ENCODE measurements at regions not wholly inside any gene's neighbourhood (a gene's known extent, or its start where the extent isn't known, plus 50 kb on each side); places are given as distances from the start of the nearest gene placed in this dataset.

GRCh38 chr4:122047456-122048425, 95.9 kb upstream of the TRPC3 start:
- no peak for DNase-seq
- Histone ChIP-seq H3K4me3 (ENCODE audit: low read depth, low read length) (no peak overlapping the region), H3K27ac (no peak overlapping the region), H3K9me3 (ENCODE audit: severe bottlenecking) (no peaks in the 10 kb centered on the region), H3K27me3 (ENCODE audit: insufficient read depth, low read depth, severe bottlenecking) (no peaks in the 10 kb centered on the region), H3K36me3 (no peaks in the 10 kb centered on the region)
- TF ChIP-seq, protein P1, sequence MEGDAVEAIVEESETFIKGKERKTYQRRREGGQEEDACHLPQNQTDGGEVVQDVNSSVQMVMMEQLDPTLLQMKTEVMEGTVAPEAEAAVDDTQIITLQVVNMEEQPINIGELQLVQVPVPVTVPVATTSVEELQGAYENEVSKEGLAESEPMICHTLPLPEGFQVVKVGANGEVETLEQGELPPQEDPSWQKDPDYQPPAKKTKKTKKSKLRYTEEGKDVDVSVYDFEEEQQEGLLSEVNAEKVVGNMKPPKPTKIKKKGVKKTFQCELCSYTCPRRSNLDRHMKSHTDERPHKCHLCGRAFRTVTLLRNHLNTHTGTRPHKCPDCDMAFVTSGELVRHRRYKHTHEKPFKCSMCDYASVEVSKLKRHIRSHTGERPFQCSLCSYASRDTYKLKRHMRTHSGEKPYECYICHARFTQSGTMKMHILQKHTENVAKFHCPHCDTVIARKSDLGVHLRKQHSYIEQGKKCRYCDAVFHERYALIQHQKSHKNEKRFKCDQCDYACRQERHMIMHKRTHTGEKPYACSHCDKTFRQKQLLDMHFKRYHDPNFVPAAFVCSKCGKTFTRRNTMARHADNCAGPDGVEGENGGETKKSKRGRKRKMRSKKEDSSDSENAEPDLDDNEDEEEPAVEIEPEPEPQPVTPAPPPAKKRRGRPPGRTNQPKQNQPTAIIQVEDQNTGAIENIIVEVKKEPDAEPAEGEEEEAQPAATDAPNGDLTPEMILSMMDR (IDR thresholded peaks at IDR 0.05; ENCODE audit: low read depth, low read length) = no peak

- H3K4me3 ChIP-seq (ENCODE audit: low read depth, low read length) = no peak overlapping the region
These were observed 94.4 kb upstream of the TRPC3 start for GRCh38 chr4:122046255-122046654.

GRCh38 chr4:122045533-122045932, 93.7 kb upstream of the TRPC3 start:
- H3K27me3 ChIP-seq (ENCODE audit: insufficient read depth, low read depth, severe bottlenecking) = no peaks in the 10 kb centered on the region
- no peaks in the 10 kb centered on the region for H3K36me3 ChIP-seq
- no peak for DNase-seq
- H3K27ac ChIP-seq = no peak overlapping the region
- no peak overlapping the region for H3K4me3 ChIP-seq (ENCODE audit: low read depth, low read length)
- H3K9me3 ChIP-seq (ENCODE audit: severe bottlenecking) = no peaks in the 10 kb centered on the region
- TF ChIP-seq, protein P1 (IDR thresholded peaks at IDR 0.05; ENCODE audit: low read depth, low read length) = no peak

More at GRCh38 chr4:122046255-122046654, 94.4 kb upstream of the TRPC3 start:
- DNase-seq = no peak
- no peak overlapping the region for H3K27ac ChIP-seq
- H3K36me3 ChIP-seq = no peaks in the 10 kb centered on the region
- TF ChIP-seq, protein P1 (IDR thresholded peaks at IDR 0.05; ENCODE audit: low read depth, low read length) = no peak
- no peaks in the 10 kb centered on the region for H3K9me3 ChIP-seq (ENCODE audit: severe bottlenecking)
- no peaks in the 10 kb centered on the region for H3K27me3 ChIP-seq (ENCODE audit: insufficient read depth, low read depth, severe bottlenecking)

GRCh38 chr4:122044501-122044900, 92.6 kb upstream of the TRPC3 start:
- Histone ChIP-seq H3K27ac (no peak overlapping the region), H3K27me3 (ENCODE audit: insufficient read depth, low read depth, severe bottlenecking) (no peaks in the 10 kb centered on the region), H3K36me3 (no peaks in the 10 kb centered on the region), H3K4me3 (ENCODE audit: low read depth, low read length) (no peak overlapping the region), H3K9me3 (ENCODE audit: severe bottlenecking) (no peaks in the 10 kb centered on the region)
- no peak for DNase-seq
- TF ChIP-seq, protein P1 (IDR thresholded peaks at IDR 0.05; ENCODE audit: low read depth, low read length) = no peak

GRCh38 chr4:122041312-122041711, 89.5 kb upstream of the TRPC3 start:
- H3K27ac ChIP-seq = no peak overlapping the region
- DNase-seq = no peak
- no peaks in the 10 kb centered on the region for H3K9me3 ChIP-seq (ENCODE audit: severe bottlenecking)
- H3K27me3 ChIP-seq (ENCODE audit: insufficient read depth, low read depth, severe bottlenecking) = no peaks in the 10 kb centered on the region
- H3K4me3 ChIP-seq (ENCODE audit: low read depth, low read length) = no peak overlapping the region
- TF ChIP-seq, protein P1 (IDR thresholded peaks at IDR 0.05; ENCODE audit: low read depth, low read length) = no peak
- H3K36me3 ChIP-seq = no peaks in the 10 kb centered on the region

Data from WERI-Rb-1 (cell line).